ENCODE measurements at regions not wholly inside any gene's neighbourhood (a gene's known extent, or its start where the extent isn't known, plus 50 kb on each side); places are given as distances from the start of the nearest gene placed in this dataset.

DNA sequence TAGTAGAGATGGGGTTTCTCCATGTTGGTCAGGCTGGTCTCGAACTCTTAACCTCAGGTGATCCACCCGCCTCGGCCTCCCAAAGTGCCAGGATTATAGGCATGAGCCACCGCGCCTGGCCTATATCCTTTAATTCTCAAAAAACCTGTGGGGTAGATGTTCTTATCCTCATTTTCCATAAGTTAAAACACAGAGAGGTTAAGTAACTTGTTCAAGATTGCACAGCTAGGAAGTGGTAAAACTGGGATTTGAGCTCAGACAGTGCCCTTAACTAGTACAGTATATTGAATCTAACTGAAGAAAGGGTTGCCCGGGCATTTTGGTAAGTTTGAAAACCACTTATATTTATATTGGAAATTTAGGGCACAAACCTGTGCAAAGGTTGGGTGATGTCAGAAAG lies 116.0 kb downstream of the GLUD2 start:
- ChIA-PET CTCF (no interaction called here), POLR2A (no interaction called here)
- H3K27ac ChIP-seq (ENCODE audit: extremely low read depth, low read depth, low read length), result no peak overlapping the region
- no peak for TF ChIP-seq KLF8 (tag by site-specific recombination; IDR thresholded peaks at IDR 0.05)
- TF ChIP-seq ZNF792 (tag by site-specific recombination; IDR thresholded peaks at IDR 0.05), result no peak
- no peak for TF ChIP-seq SALL2 (tag by site-specific recombination; IDR thresholded peaks at IDR 0.05; ENCODE audit: borderline replicate concordance)
- TF ChIP-seq ZNF169 (tag by site-specific recombination; IDR thresholded peaks at IDR 0.05), result no peak
- no peak for TF ChIP-seq ZNF433 (tag by site-specific recombination; IDR thresholded peaks at IDR 0.05; ENCODE audit: low read depth)
- no peak for TF ChIP-seq KLF9 (tag by site-specific recombination; IDR thresholded peaks at IDR 0.05; ENCODE audit: low read depth)
- H3K4me1 ChIP-seq (ENCODE audit: control insufficient read depth, insufficient read depth, low read length), result no peaks in the 10 kb centered on the region
- H3K9me3 ChIP-seq (ENCODE audit: control insufficient read depth, insufficient read depth, low read depth, low read length), result no peaks in the 10 kb centered on the region
- H3K4me3 ChIP-seq (ENCODE audit: low read depth, low read length), result no peak overlapping the region
- H3K36me3 ChIP-seq (ENCODE audit: control insufficient read depth in 2 of 2, insufficient read depth in 1 of 2, low read length in 2 of 2), result no peaks in the 10 kb centered on the region

GRCh38 chrX:121165930-121166359 lies 118.5 kb downstream of the GLUD2 start:
- no peaks in the 10 kb centered on the region for H3K36me3 ChIP-seq (ENCODE audit: control insufficient read depth in 2 of 2, insufficient read depth in 1 of 2, low read length in 2 of 2)
- H3K4me3 ChIP-seq (ENCODE audit: low read depth, low read length), result no peak overlapping the region
- TF ChIP-seq ZBTB44 (tag by site-specific recombination; IDR thresholded peaks at IDR 0.05), result no peak
- TF ChIP-seq ZNF529 (tag by site-specific recombination; IDR thresholded peaks at IDR 0.05; ENCODE audit: insufficient replicate concordance), result no peak
- no peak for TF ChIP-seq ZNF157 (tag by site-specific recombination; IDR thresholded peaks at IDR 0.05)
- no peak for TF ChIP-seq ZNF514 (tag by site-specific recombination; IDR thresholded peaks at IDR 0.05)
- no peak for TF ChIP-seq GLIS1 (tag by site-specific recombination; IDR thresholded peaks at IDR 0.05)
- TF ChIP-seq, protein P1, sequence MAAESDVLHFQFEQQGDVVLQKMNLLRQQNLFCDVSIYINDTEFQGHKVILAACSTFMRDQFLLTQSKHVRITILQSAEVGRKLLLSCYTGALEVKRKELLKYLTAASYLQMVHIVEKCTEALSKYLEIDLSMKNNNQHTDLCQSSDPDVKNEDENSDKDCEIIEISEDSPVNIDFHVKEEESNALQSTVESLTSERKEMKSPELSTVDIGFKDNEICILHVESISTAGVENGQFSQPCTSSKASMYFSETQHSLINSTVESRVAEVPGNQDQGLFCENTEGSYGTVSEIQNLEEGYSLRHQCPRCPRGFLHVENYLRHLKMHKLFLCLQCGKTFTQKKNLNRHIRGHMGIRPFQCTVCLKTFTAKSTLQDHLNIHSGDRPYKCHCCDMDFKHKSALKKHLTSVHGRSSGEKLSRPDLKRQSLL (tag by site-specific recombination; IDR thresholded peaks at IDR 0.05), result no peak
- TF ChIP-seq SP3 (tag by site-specific recombination; IDR thresholded peaks at IDR 0.05), result no peak
- TF ChIP-seq MEIS1 (CRISPR knock-in tag; IDR thresholded peaks at IDR 0.05; ENCODE audit: borderline replicate concordance), result no peak
- TF ChIP-seq ZNF324 (tag by site-specific recombination; IDR thresholded peaks at IDR 0.05), result no peak
- TF ChIP-seq BCL11B (tag by site-specific recombination; IDR thresholded peaks at IDR 0.05; ENCODE audit: low read depth), result no peak
- no peak for TF ChIP-seq ZNF169 (tag by site-specific recombination; IDR thresholded peaks at IDR 0.05)
- no peak for TF ChIP-seq EGR2 (tag by site-specific recombination; IDR thresholded peaks at IDR 0.05; ENCODE audit: low read depth)
- TF ChIP-seq ZNF138 (tag by site-specific recombination; IDR thresholded peaks at IDR 0.05; ENCODE audit: borderline replicate concordance), result no peak
- TF ChIP-seq ZNF391 (tag by site-specific recombination; IDR thresholded peaks at IDR 0.05; ENCODE audit: borderline replicate concordance, low read depth), result no peak
- TF ChIP-seq, protein P2, sequence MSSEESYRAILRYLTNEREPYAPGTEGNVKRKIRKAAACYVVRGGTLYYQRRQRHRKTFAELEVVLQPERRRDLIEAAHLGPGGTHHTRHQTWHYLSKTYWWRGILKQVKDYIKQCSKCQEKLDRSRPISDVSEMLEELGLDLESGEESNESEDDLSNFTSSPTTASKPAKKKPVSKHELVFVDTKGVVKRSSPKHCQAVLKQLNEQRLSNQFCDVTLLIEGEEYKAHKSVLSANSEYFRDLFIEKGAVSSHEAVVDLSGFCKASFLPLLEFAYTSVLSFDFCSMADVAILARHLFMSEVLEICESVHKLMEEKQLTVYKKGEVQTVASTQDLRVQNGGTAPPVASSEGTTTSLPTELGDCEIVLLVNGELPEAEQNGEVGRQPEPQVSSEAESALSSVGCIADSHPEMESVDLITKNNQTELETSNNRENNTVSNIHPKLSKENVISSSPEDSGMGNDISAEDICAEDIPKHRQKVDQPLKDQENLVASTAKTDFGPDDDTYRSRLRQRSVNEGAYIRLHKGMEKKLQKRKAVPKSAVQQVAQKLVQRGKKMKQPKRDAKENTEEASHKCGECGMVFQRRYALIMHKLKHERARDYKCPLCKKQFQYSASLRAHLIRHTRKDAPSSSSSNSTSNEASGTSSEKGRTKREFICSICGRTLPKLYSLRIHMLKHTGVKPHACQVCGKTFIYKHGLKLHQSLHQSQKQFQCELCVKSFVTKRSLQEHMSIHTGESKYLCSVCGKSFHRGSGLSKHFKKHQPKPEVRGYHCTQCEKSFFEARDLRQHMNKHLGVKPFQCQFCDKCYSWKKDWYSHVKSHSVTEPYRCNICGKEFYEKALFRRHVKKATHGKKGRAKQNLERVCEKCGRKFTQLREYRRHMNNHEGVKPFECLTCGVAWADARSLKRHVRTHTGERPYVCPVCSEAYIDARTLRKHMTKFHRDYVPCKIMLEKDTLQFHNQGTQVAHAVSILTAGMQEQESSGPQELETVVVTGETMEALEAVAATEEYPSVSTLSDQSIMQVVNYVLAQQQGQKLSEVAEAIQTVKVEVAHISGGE (tag by site-specific recombination; conservative IDR thresholded peaks at IDR 0.05; ENCODE audit: low read depth), result no peak
- H3K4me1 ChIP-seq (ENCODE audit: control insufficient read depth, insufficient read depth, low read length), result no peaks in the 10 kb centered on the region
- H3K27ac ChIP-seq (ENCODE audit: extremely low read depth, low read depth, low read length), result no peak overlapping the region
- CTCF ChIA-PET, result no interaction called here
- POLR2A ChIA-PET, result no interaction called here
- H3K9me3 ChIP-seq (ENCODE audit: control insufficient read depth, insufficient read depth, low read depth, low read length), result no peaks in the 10 kb centered on the region
